Prostate gland (tissue), 2 donors: ENCODE measurements at regions not wholly inside any gene's neighbourhood (a gene's known extent, or its start where the extent isn't known, plus 50 kb on each side); places are given as distances from the start of the nearest gene placed in this dataset.

Experiments used
- POLR2A ChIP-seq: fragments of 450-650 bp; IDR thresholded peaks from one replicate; pipeline ENCODE4 v1.6.1; 2016; ENCODE audit warnings: antibody characterized with exemption, mild to moderate bottlenecking
- POLR2AphosphoS5 ChIP-seq: sonication (generic); formaldehyde crosslinking; IDR thresholded peaks from one replicate; pipeline ENCODE4 v1.6.1; 2017; ENCODE audit warnings: antibody characterized with exemption
- TF ChIP-seq, protein P1 (sequence below), 4 experiments: fragments of 200-600 bp in 2 of 4; fragments of 450-650 bp in 2 of 4; sonication (generic) in 2 of 4; IDR thresholded peaks; 1 replicate in 3 of 4; 2 replicates in 1 of 4; pipeline ENCODE4 v1.5.1; 2016 to 2019; ENCODE audit warnings: antibody characterized with exemption in 4 of 4, mild to moderate bottlenecking in 2 of 4, moderate library complexity in 2 of 4

- no peak for TF ChIP-seq POLR2AphosphoS5
- TF ChIP-seq, protein P1, sequence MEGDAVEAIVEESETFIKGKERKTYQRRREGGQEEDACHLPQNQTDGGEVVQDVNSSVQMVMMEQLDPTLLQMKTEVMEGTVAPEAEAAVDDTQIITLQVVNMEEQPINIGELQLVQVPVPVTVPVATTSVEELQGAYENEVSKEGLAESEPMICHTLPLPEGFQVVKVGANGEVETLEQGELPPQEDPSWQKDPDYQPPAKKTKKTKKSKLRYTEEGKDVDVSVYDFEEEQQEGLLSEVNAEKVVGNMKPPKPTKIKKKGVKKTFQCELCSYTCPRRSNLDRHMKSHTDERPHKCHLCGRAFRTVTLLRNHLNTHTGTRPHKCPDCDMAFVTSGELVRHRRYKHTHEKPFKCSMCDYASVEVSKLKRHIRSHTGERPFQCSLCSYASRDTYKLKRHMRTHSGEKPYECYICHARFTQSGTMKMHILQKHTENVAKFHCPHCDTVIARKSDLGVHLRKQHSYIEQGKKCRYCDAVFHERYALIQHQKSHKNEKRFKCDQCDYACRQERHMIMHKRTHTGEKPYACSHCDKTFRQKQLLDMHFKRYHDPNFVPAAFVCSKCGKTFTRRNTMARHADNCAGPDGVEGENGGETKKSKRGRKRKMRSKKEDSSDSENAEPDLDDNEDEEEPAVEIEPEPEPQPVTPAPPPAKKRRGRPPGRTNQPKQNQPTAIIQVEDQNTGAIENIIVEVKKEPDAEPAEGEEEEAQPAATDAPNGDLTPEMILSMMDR (IDR thresholded peaks at IDR 0.05): no peak
- TF ChIP-seq POLR2A: no peak
Measured at GRCh38 chr6:14640631-14641030, 523.1 kb downstream of the CD83 start.
